Cardiac muscle cell (in vitro differentiated cells and primary cell): ENCODE measurements at regions not wholly inside any gene's neighbourhood (a gene's known extent, or its start where the extent isn't known, plus 50 kb on each side); places are given as distances from the start of the nearest gene placed in this dataset.
A peak's percentile ranks its signal among the peaks of the same experiment; 100 is the strongest.

Experiments
- DNase-seq, 2 donors: peaks; one replicate each; pipeline versions ENCODE4 v3.0.0 to v3.0.0-alpha.2; 2010 to 2017; ENCODE audit warnings: low read depth in 1 of 2, low spot score in 1 of 2
- H3K27ac ChIP-seq: fragments of 200-600 bp; sonication (generic); 2 replicates; pipeline ENCODE4 v1.5.1; 2016
- H3K27me3 ChIP-seq: fragments of 200-600 bp; sonication (generic); 2 replicates; pipeline ENCODE4 v1.6.0; 2016; ENCODE audit warnings: control low read depth
- H3K36me3 ChIP-seq: fragments of 200-600 bp; sonication (generic); 2 replicates; pipeline ENCODE4 v1.5.1; 2016; ENCODE audit warnings: control low read depth
- H3K4me1 ChIP-seq: fragments of 200-600 bp; sonication (generic); 2 replicates; pipeline ENCODE4 v1.8.1; 2017; ENCODE audit warnings: low read depth, mild to moderate bottlenecking, mixed run types
- H3K4me3 ChIP-seq: fragments of 200-600 bp; sonication (generic); 2 replicates; pipeline ENCODE4 v1.5.1; 2016; ENCODE audit warnings: mild to moderate bottlenecking
- H3K9me3 ChIP-seq: fragments of 200-600 bp; sonication (generic); 2 replicates; pipeline ENCODE4 v1.5.1; 2017; ENCODE audit warnings: low read depth, mild to moderate bottlenecking, control low read depth
- CTCF ChIP-seq: IDR thresholded peaks from 2 replicates; pipeline ENCODE4 v1.5.1; 2012; ENCODE audit warnings: low read depth, mild to moderate bottlenecking, low read length

GRCh38 chr4:13706120-13706519 lies 78.6 kb upstream of the BOD1L1 start:
- H3K4me3 ChIP-seq: no peak overlapping the region
- no peaks in the 10 kb centered on the region for H3K9me3 ChIP-seq
- DNase-seq: peak in 1 of 2 donors; percentile 15
- no peaks in the 10 kb centered on the region for H3K36me3 ChIP-seq
- H3K4me1 ChIP-seq: peaks cover 21% of the 10 kb centered on the region
- peak overlapping the region; percentile 73 for H3K27ac ChIP-seq
- no peaks in the 10 kb centered on the region for H3K27me3 ChIP-seq
- TF ChIP-seq CTCF: no peak

- H3K27ac ChIP-seq: peak overlapping the region; percentile 73
- H3K4me1 ChIP-seq: peaks cover 21% of the 10 kb centered on the region
Measured at GRCh38 chr4:13706716-13707115, 79.2 kb upstream of the BOD1L1 start.

GRCh38 chr4:13710246-13710885 lies 82.8 kb upstream of the BOD1L1 start:
- no peak for TF ChIP-seq CTCF
- H3K4me1 ChIP-seq: peaks cover 9% of the 10 kb centered on the region
- peak in 1 of 2 donors; percentile 12 for DNase-seq
- H3K9me3 ChIP-seq: no peaks in the 10 kb centered on the region
- no peaks in the 10 kb centered on the region for H3K27me3 ChIP-seq
- H3K27ac ChIP-seq: no peak overlapping the region
- H3K4me3 ChIP-seq: no peak overlapping the region
- no peaks in the 10 kb centered on the region for H3K36me3 ChIP-seq

More at GRCh38 chr4:13706716-13707115, 79.2 kb upstream of the BOD1L1 start:
- no peak for TF ChIP-seq CTCF
- Histone ChIP-seq H3K4me3 (no peak overlapping the region), H3K9me3 (no peaks in the 10 kb centered on the region), H3K27me3 (no peaks in the 10 kb centered on the region), H3K36me3 (no peaks in the 10 kb centered on the region)
- no peak for DNase-seq

- H3K36me3 ChIP-seq: no peaks in the 10 kb centered on the region
- TF ChIP-seq CTCF: no peak
- no peak overlapping the region for H3K27ac ChIP-seq
- no peaks in the 10 kb centered on the region for H3K27me3 ChIP-seq
- H3K4me1 ChIP-seq: no peaks in the 10 kb centered on the region
- no peak for DNase-seq
- H3K9me3 ChIP-seq: no peaks in the 10 kb centered on the region
- H3K4me3 ChIP-seq: no peak overlapping the region
Measured at GRCh38 chr4:13711233-13711785, 83.8 kb upstream of the BOD1L1 start.

- H3K4me1 ChIP-seq: no peaks in the 10 kb centered on the region
- H3K27me3 ChIP-seq: no peaks in the 10 kb centered on the region
- TF ChIP-seq CTCF: no peak
- H3K9me3 ChIP-seq: no peaks in the 10 kb centered on the region
- H3K36me3 ChIP-seq: no peaks in the 10 kb centered on the region
- DNase-seq: no peak
- H3K27ac ChIP-seq: no peak overlapping the region
- H3K4me3 ChIP-seq: no peak overlapping the region
Measured at GRCh38 chr4:13721894-13722293, 94.4 kb upstream of the BOD1L1 start.
